Amniotic stem cell (primary cell): ENCODE measurements at regions not wholly inside any gene's neighbourhood (a gene's known extent, or its start where the extent isn't known, plus 50 kb on each side); places are given as distances from the start of the nearest gene placed in this dataset.
"Not testable (repeated sequence)": the region's sequence is repeated elsewhere in the genome, so short reads cannot be mapped to it uniquely, and the experiment has no call there.

Source experiments
- DNase-seq: peaks from one replicate; lab custom pipeline; 2025; lab: John Stamatoyannopoulos, UW

DNA sequence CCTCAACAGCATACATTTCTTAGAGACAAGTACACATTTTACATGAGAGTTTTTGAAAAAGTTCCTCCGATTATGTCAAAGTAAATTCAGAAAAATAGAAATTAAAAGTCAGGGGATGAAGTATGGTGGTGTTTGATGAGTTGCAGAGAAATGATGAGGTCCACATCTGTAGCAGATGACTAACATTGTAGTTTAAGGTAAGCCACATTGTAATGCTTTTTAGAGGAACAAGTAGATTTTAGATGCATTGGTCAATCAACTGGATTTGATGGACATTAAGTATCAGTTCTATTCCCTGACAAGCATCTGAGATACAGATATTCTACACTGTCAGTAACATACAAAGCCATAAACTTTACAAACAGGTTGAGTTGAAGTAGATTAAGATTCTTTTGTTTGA lies 402.4 kb upstream of the RORB start:
- no peak for DNase-seq

DNA sequence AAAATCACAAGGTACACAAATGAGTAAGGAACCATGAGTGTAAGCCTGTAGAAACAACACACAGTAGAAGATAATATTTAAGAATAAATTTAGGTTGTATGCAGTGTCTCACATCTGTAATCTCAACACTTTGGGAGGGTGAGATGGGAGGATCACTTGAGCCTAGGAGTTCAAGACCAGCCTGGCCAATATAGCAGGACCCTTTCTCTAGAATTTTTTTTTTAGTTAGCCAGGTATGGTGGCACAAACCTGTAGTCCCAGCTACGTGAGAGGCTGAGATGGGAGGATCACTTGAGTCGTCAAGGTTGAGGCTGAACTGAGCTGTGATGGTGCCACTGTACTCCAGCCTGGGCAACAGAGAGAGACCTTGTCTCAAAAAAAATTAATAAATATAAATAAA lies 401.2 kb upstream of the RORB start:
- DNase-seq: no peak

- DNase-seq: no peak
Measured at GRCh38 chr9:74096420-74096819, 400.7 kb upstream of the RORB start.

DNA sequence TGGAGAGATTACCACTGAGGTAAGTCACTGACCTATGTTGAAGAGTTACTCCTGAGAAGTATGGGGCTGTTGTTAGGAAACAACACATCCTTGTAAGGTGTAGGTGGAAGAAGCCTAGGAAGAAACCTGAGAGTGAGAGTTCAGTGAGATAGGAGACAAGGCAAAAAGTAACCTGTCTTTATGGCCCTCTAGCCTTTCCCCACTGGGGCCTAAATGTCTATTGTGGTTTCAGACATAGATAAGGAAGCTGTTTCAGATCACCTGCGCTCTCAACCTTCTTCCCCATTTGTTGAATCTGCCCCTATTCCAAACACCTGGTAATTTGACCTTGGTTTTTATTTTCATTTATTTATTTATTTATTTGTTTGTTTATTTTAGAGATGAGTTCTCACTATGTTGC lies 397.1 kb upstream of the RORB start:
- no peak for DNase-seq

DNA sequence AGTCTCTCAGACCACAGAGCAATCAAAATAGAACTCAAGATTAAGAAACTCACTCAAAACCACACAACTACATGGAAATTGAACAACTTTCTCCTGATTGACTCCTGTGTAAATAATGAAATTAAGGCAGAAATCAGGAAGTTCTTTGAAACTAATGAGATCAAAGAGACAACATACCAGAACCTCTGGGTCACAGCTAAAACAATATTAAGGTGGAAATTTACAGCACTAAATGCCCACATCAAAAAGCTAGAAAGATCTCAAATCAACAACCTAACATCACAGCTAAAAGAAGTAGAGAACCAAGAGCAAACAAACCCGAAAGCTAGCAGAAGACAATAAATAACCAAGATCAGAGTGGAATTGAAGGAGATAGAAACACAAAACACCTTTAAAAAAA lies 395.0 kb upstream of the RORB start:
- not testable (repeated sequence) for DNase-seq

DNA sequence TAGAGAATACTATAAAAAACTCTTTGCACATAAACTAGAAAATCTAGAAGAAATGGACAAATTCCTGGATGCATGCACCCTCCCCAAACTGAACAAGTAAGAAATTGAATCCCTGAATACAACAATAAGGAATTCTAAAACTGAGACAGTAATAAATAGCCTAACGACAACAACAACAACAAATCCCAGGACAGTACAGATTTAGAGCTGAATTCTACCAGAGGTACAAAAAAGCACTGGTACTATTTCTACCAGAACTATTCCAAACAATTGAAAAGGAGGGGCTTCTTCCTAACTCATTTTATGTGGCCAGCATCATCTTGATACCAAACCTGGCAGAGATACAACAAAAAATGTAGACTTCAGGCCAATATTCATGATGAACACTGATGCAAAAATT lies 394.4 kb upstream of the RORB start:
- no peak for DNase-seq

DNA sequence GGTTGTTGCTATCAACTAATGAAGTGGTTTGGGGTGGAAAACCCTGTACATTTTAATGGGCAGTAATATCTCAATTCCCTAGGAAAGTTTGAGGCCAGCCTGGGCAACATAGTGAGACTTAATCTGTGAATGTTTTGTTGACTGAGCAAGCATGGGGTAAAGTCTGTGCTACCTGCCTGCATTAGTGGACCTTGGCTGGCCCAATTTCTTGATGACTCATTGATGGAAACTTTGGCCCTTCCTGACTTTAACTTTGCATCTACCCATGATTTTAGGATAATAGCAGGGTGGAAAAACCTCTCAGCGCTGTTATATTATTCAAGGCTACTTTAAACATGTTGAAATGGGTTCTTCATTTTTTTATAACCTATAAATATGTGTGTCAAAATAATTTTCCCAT lies 389.4 kb upstream of the RORB start:
- no peak for DNase-seq

- DNase-seq: no peak
Measured at GRCh38 chr9:74115976-74116375, 381.2 kb upstream of the RORB start.

- no peak for DNase-seq
Measured at GRCh38 chr9:74117151-74117550, 380.0 kb upstream of the RORB start.

DNA sequence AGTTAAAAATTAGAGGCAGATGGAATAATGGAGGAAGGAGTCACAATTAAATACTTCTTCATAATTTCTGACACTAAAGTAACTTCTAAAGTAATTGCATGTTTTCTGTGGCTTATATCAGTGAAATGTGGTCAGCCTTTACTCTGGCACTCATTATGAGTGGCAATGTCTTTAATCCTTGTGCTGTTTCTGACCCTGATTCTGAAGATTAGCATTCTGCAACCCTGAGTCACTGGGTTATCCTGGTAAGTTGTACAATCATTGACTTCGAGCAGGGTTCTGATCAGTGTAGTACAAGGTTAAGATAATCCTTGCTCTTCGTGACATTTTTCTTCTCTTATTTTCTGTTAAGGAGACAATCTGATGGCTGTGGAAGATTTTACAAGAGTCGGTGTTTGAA lies 379.4 kb upstream of the RORB start:
- no peak for DNase-seq

DNA sequence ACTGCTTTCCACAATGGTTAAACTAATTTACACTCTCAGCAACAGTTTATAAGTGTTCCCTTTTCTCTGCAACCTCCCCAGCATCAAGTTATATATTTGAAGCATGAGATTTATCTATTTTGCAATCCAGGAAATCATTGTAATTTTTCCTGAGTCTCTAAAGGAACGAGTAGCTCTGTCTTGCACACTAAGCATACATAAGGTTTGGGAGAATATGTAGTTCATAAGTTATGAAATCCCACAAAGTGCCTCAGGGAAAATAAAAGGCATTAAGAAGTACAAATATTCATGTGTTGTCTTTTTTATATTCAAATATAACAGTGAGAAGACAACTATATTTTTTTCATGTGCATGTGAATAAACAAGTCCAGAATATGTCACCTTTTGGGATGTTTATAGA lies 377.1 kb upstream of the RORB start:
- DNase-seq: no peak

DNA sequence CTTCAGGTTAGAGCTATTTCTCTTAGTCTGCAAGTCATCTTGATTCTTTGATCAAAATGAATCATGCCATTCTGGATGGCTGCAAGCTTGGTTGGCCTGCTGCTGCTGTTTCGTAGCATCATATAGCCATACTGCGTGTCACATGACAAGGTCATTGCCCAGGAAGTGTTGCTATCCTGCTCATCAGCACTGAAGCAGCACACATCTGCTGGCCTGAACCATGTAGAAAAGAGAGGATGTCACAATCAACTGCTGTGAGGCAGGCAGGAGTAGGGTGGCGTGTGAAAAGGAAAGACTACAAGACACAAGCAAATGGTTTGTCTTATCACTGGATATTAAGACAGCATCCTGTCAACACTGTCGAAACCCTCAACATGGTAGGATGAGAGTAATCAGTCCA lies 376.7 kb upstream of the RORB start:
- no peak for DNase-seq

- DNase-seq: no peak
Measured at GRCh38 chr9:74122216-74122615, 374.9 kb upstream of the RORB start.

DNA sequence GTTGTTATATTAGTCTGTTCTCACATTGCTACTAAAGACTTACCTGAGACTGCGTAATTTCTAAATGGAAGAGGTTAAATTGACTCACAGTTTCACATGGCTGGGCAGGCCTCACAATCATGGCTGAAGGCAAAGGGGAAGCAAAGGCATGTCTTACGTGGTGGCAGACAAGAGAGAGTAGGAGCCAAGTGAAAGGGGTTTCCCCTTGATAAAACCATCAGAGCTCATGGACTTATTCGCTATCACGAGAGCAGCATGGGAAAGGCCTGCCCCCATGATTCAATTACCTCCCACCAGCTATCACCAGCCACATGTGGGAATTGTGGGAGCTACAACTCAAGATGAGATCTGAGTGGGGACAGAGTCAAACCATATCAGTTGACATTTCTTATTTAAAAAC lies 374.5 kb upstream of the RORB start:
- no peak for DNase-seq

- DNase-seq: no peak
Measured at GRCh38 chr9:74125941-74126340, 371.2 kb upstream of the RORB start.

DNA sequence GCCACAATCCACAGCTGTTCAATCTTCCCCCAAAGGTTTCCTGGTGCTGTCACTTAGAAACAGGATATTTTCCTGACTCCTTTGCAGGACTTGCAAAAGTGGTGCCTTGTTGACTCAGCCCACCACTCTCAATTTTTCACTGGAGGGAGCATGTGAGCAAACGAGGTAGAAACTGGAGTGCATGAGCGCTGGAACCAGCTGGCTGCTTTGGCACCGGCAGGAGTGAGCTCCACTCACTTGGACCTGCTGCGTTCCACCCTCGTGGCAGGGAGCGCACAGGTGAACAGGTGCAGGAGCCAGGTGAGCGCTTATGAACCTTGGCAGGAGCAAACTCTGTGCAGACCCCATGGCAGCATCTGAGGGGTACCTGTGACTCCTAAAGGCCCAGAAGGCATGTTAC lies 364.1 kb upstream of the RORB start:
- no peak for DNase-seq

DNA sequence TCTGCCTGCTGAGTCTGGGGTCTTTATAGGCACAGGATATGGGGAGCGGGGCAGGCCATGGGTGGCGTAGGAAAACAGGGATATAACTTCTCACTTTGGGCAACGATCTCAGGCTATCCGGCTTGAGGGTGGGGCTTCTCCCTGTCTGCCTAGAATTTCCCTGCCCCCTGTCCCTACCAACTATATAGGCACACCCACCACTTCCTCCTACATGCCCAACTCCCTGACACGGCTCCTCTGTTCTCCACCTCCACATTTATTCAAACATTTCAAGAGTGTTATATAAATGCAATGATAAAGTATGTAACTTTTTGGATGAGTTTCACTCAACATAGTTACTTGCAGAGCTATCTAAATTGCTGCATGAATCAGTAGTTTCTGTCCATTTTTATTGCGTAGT lies 363.2 kb upstream of the RORB start:
- DNase-seq: no peak

GRCh38 chr9:74138182-74138581 lies 359.0 kb upstream of the RORB start:
- DNase-seq: no peak

- DNase-seq: no peak
Measured at GRCh38 chr9:74140141-74140540, 357.0 kb upstream of the RORB start.

GRCh38 chr9:74147906-74148305 lies 349.2 kb upstream of the RORB start:
- DNase-seq: no peak

GRCh38 chr9:74172874-74173273 lies 324.3 kb upstream of the RORB start:
- no peak for DNase-seq

GRCh38 chr9:74173284-74173683 lies 323.9 kb upstream of the RORB start:
- DNase-seq: no peak

DNA sequence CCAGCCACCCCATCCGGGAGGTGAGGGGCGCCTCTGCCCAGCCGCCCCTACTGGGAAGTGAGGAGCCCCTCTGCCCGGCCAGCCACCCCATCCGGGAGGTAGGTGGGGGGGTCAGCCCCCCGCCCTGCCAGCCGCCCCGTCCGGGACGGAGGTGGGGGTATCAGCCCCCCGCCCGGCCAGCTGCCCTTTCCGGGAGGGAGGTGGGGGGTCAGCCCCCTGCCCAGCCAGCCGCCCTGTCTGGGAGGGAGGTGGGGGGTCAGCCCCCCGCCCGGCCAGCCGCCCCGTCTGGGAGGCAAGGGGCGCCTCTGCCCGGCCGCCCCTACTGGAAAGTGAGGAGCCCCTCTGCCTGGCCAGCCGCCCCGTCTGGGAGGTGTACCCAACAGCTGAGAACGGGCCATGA lies 299.4 kb upstream of the RORB start:
- not testable (repeated sequence) for DNase-seq

DNA sequence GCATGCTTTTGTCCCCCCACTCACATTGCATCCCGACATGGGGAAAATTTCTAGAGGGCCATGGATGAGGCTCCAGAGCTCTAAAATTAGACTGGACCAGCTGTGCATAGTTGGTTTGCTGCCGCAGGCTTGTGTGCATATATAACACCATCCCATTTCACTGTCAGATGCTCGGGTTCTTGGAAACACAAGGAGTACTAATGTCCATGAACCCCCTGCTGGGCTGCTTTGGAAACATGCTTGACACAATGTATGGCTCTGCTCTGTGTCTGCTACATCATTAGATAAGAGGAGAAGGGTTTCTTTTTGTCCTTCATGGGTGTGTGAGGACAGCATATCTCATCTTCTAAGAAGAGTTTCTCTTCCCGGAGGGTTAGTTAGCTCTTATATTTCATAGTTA lies 292.1 kb upstream of the RORB start:
- DNase-seq: no peak

DNA sequence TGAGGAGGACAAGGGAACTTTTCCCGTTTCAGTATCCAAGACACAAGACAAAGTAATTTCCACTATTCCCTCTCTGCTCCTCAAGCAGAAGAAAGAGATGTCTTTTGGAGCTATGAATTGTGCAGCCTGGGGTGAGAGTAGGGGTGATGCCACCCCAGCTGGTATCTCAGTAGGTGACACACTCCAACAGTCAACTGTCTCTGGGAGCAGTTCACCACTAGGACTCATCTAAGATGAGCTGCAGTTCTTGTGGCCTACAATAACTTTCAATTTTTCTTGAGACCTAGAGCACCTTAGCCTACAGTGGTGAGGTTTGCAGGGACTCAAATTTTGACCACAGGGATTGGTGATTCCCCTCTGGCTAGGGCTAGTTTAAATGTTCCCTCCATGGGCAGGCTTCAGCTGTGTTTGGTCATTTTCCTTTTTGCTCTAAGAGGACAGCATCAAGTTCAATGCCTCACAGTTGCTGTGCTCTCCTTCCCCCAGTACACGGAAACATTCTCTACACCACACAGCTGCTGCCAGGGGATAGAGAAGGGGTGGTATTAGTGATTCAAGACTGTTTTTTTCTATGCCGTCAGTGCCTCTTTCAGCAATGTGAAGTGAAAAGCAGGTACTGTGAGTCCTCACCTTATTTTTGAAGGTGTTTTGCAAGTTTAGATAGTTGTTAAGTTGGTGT lies 278.6 kb upstream of the RORB start:
- no peak for DNase-seq
